ENCODE measurements at regions not wholly inside any gene's neighbourhood (a gene's known extent, or its start where the extent isn't known, plus 50 kb on each side); places are given as distances from the start of the nearest gene placed in this dataset.

- H3K4me3 ChIP-seq (ENCODE audit: low read length): no peak overlapping the region
- DNase-seq: no peak
- no peak for ATAC-seq
- intact Hi-C loops (cut with DNase I): no loop called here
- peaks cover 6% of the 10 kb centered on the region for H3K4me1 ChIP-seq (ENCODE audit: control insufficient read depth, insufficient read depth, low read length)
- no peak overlapping the region for H3K27ac ChIP-seq (ENCODE audit: low read length)
- no peaks in the 10 kb centered on the region for H3K27me3 ChIP-seq (ENCODE audit: control insufficient read depth, insufficient read depth)
- 49% methylated on average over 1 of the region's 1 CpG for WGBS
- no peaks in the 10 kb centered on the region for H3K9me3 ChIP-seq (ENCODE audit: control insufficient read depth, low read length)
Measured at GRCh38 chr7:54810401-54810800, 51.4 kb upstream of the SEC61G start.

GRCh38 chr7:54811041-54811845 lies 52.2 kb upstream of the SEC61G start:
- intact Hi-C loops (cut with DNase I): no loop called here

GRCh38 chr7:54811846-54812254 lies 52.8 kb upstream of the SEC61G start:
- H3K27ac ChIP-seq (ENCODE audit: low read length): no peak overlapping the region

More at GRCh38 chr7:54811041-54811845, 52.2 kb upstream of the SEC61G start:
- Histone ChIP-seq H3K27ac (ENCODE audit: low read length) (no peak overlapping the region), H3K9me3 (ENCODE audit: control insufficient read depth, low read length) (no peaks in the 10 kb centered on the region), H3K4me1 (ENCODE audit: control insufficient read depth, insufficient read depth, low read length) (peaks cover 6% of the 10 kb centered on the region), H3K27me3 (ENCODE audit: control insufficient read depth, insufficient read depth) (no peaks in the 10 kb centered on the region), H3K4me3 (ENCODE audit: low read length) (no peak overlapping the region)
- DNase-seq (no peak), ATAC-seq (peak; percentile 46 to 64)
- 42% methylated on average over 5 of the region's 5 CpGs for WGBS

GRCh38 chr7:54812756-54813322 lies 53.8 kb upstream of the SEC61G start:
- H3K27me3 ChIP-seq (ENCODE audit: control insufficient read depth, insufficient read depth): no peaks in the 10 kb centered on the region
- H3K9me3 ChIP-seq (ENCODE audit: control insufficient read depth, low read length): no peaks in the 10 kb centered on the region
- no peak overlapping the region for H3K4me3 ChIP-seq (ENCODE audit: low read length)
- DNase-seq: no peak
- no peak overlapping the region for H3K27ac ChIP-seq (ENCODE audit: low read length)
- ATAC-seq: no peak
- H3K4me1 ChIP-seq (ENCODE audit: control insufficient read depth, insufficient read depth, low read length): peaks cover 6% of the 10 kb centered on the region
- 91% methylated on average over 4 of the region's 4 CpGs for WGBS
- intact Hi-C loops (cut with DNase I): no loop called here

More at GRCh38 chr7:54811846-54812254, 52.8 kb upstream of the SEC61G start:
- H3K4me3 ChIP-seq (ENCODE audit: low read length): no peak overlapping the region
- no peaks in the 10 kb centered on the region for H3K9me3 ChIP-seq (ENCODE audit: control insufficient read depth, low read length)
- ATAC-seq (peak; percentile 28 to 55), DNase-seq (peak in 1 of 3 donors; percentile 59)
- WGBS: 48% methylated on average over 8 of the region's 8 CpGs
- H3K27me3 ChIP-seq (ENCODE audit: control insufficient read depth, insufficient read depth): no peaks in the 10 kb centered on the region
- peaks cover 6% of the 10 kb centered on the region for H3K4me1 ChIP-seq (ENCODE audit: control insufficient read depth, insufficient read depth, low read length)
- intact Hi-C loops (cut with DNase I): no loop called here

- ATAC-seq: peak; percentile 36 to 55
- DNase-seq: peak in 1 of 3 donors; percentile 72
- Histone ChIP-seq H3K4me3 (ENCODE audit: low read length) (no peak overlapping the region), H3K9me3 (ENCODE audit: control insufficient read depth, low read length) (no peaks in the 10 kb centered on the region), H3K27ac (ENCODE audit: low read length) (no peak overlapping the region), H3K27me3 (ENCODE audit: control insufficient read depth, insufficient read depth) (no peaks in the 10 kb centered on the region), H3K4me1 (ENCODE audit: control insufficient read depth, insufficient read depth, low read length) (peaks cover 6% of the 10 kb centered on the region)
- intact Hi-C loops (cut with DNase I): no loop called here
- WGBS: 45% methylated on average over 6 of the region's 6 CpGs
Measured at GRCh38 chr7:54813398-54813797, 54.4 kb upstream of the SEC61G start.

GRCh38 chr7:54814401-54814800 lies 55.4 kb upstream of the SEC61G start:
- WGBS: 78% methylated on average over 5 of the region's 5 CpGs
- H3K27ac ChIP-seq (ENCODE audit: low read length): no peak overlapping the region
- no peak overlapping the region for H3K4me3 ChIP-seq (ENCODE audit: low read length)
- intact Hi-C loops (cut with DNase I): no loop called here
- no peak for ATAC-seq
- DNase-seq: no peak
- peaks cover 6% of the 10 kb centered on the region for H3K4me1 ChIP-seq (ENCODE audit: control insufficient read depth, insufficient read depth, low read length)
- no peaks in the 10 kb centered on the region for H3K27me3 ChIP-seq (ENCODE audit: control insufficient read depth, insufficient read depth)
- no peaks in the 10 kb centered on the region for H3K9me3 ChIP-seq (ENCODE audit: control insufficient read depth, low read length)

- no peak for ATAC-seq
- no peak for DNase-seq
- no peak overlapping the region for H3K27ac ChIP-seq (ENCODE audit: low read length)
Measured at GRCh38 chr7:54817152-54817551, 58.1 kb upstream of the SEC61G start.

GRCh38 chr7:54823776-54824175 lies 64.8 kb upstream of the SEC61G start:
- H3K9me3 ChIP-seq (ENCODE audit: control insufficient read depth, low read length): no peaks in the 10 kb centered on the region
- H3K27me3 ChIP-seq (ENCODE audit: control insufficient read depth, insufficient read depth): no peaks in the 10 kb centered on the region
- H3K4me3 ChIP-seq (ENCODE audit: low read length): no peak overlapping the region
- no peak for DNase-seq
- 39% methylated on average over 5 of the region's 5 CpGs for WGBS
- H3K4me1 ChIP-seq (ENCODE audit: control insufficient read depth, insufficient read depth, low read length): no peaks in the 10 kb centered on the region
- ATAC-seq: peak; percentile 71 to 72
- intact Hi-C loops (cut with DNase I): no loop called here
- H3K27ac ChIP-seq (ENCODE audit: low read length): no peak overlapping the region

More at GRCh38 chr7:54817152-54817551, 58.1 kb upstream of the SEC61G start:
- no peak overlapping the region for H3K4me3 ChIP-seq (ENCODE audit: low read length)
- peaks cover 4% of the 10 kb centered on the region for H3K4me1 ChIP-seq (ENCODE audit: control insufficient read depth, insufficient read depth, low read length)
- H3K9me3 ChIP-seq (ENCODE audit: control insufficient read depth, low read length): no peaks in the 10 kb centered on the region
- intact Hi-C loops (cut with DNase I): no loop called here
- WGBS: 44% methylated on average over 5 of the region's 5 CpGs
- H3K27me3 ChIP-seq (ENCODE audit: control insufficient read depth, insufficient read depth): no peaks in the 10 kb centered on the region

- intact Hi-C loops (cut with DNase I): no loop called here
- DNase-seq: no peak
- H3K27ac ChIP-seq (ENCODE audit: low read length): no peak overlapping the region
- no peaks in the 10 kb centered on the region for H3K27me3 ChIP-seq (ENCODE audit: control insufficient read depth, insufficient read depth)
- no peak for ATAC-seq
- no peaks in the 10 kb centered on the region for H3K4me1 ChIP-seq (ENCODE audit: control insufficient read depth, insufficient read depth, low read length)
- no peaks in the 10 kb centered on the region for H3K9me3 ChIP-seq (ENCODE audit: control insufficient read depth, low read length)
- no peak overlapping the region for H3K4me3 ChIP-seq (ENCODE audit: low read length)
- 92% methylated on average over 1 of the region's 1 CpG for WGBS
Measured at GRCh38 chr7:54824655-54825054, 65.6 kb upstream of the SEC61G start.

GRCh38 chr7:54825368-54825767 lies 66.4 kb upstream of the SEC61G start:
- WGBS: 89% methylated on average over 3 of the region's 3 CpGs
- Histone ChIP-seq H3K9me3 (ENCODE audit: control insufficient read depth, low read length) (no peaks in the 10 kb centered on the region), H3K4me1 (ENCODE audit: control insufficient read depth, insufficient read depth, low read length) (no peaks in the 10 kb centered on the region), H3K4me3 (ENCODE audit: low read length) (no peak overlapping the region), H3K27me3 (ENCODE audit: control insufficient read depth, insufficient read depth) (no peaks in the 10 kb centered on the region), H3K27ac (ENCODE audit: low read length) (no peak overlapping the region)
- DNase-seq (no peak), ATAC-seq (no peak)
- intact Hi-C loops (cut with DNase I): no loop called here

GRCh38 chr7:54827734-54828133 lies 68.7 kb upstream of the SEC61G start:
- intact Hi-C loops (cut with DNase I): no loop called here
- no peak overlapping the region for H3K4me3 ChIP-seq (ENCODE audit: low read length)
- DNase-seq (no peak), ATAC-seq (no peak)
- H3K27ac ChIP-seq (ENCODE audit: low read length): no peak overlapping the region
- no peaks in the 10 kb centered on the region for H3K9me3 ChIP-seq (ENCODE audit: control insufficient read depth, low read length)
- H3K27me3 ChIP-seq (ENCODE audit: control insufficient read depth, insufficient read depth): no peaks in the 10 kb centered on the region
- 87% methylated on average over 4 of the region's 4 CpGs for WGBS
- no peaks in the 10 kb centered on the region for H3K4me1 ChIP-seq (ENCODE audit: control insufficient read depth, insufficient read depth, low read length)
